ENCODE measurements at regions not wholly inside any gene's neighbourhood (a gene's known extent, or its start where the extent isn't known, plus 50 kb on each side); places are given as distances from the start of the nearest gene placed in this dataset.

DNA sequence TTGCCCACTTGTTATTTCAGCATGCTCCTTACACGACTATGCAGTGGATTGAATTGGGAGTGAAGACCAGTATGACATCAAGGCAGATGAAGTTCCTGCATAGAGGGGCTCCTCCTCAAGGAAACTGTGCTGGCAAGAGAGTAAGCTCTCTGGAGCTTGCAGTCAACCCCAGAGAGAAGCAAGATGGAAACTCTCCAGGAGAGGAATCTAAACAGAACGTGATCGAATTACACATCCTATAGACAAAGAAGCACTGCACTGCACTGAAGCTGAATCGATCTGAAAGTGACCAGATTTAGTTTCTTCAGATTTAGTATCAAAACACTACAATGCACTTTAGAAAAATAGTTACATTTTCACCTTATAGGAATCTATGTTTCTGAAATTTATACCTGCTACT lies 947.7 kb upstream of the TENM4 start:
- TF ChIP-seq, protein P1, sequence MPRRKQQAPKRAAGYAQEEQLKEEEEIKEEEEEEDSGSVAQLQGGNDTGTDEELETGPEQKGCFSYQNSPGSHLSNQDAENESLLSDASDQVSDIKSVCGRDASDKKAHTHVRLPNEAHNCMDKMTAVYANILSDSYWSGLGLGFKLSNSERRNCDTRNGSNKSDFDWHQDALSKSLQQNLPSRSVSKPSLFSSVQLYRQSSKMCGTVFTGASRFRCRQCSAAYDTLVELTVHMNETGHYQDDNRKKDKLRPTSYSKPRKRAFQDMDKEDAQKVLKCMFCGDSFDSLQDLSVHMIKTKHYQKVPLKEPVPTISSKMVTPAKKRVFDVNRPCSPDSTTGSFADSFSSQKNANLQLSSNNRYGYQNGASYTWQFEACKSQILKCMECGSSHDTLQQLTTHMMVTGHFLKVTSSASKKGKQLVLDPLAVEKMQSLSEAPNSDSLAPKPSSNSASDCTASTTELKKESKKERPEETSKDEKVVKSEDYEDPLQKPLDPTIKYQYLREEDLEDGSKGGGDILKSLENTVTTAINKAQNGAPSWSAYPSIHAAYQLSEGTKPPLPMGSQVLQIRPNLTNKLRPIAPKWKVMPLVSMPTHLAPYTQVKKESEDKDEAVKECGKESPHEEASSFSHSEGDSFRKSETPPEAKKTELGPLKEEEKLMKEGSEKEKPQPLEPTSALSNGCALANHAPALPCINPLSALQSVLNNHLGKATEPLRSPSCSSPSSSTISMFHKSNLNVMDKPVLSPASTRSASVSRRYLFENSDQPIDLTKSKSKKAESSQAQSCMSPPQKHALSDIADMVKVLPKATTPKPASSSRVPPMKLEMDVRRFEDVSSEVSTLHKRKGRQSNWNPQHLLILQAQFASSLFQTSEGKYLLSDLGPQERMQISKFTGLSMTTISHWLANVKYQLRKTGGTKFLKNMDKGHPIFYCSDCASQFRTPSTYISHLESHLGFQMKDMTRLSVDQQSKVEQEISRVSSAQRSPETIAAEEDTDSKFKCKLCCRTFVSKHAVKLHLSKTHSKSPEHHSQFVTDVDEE (CRISPR knock-in tag; IDR thresholded peaks at IDR 0.05), result no peak
- TF ChIP-seq, protein P2, sequence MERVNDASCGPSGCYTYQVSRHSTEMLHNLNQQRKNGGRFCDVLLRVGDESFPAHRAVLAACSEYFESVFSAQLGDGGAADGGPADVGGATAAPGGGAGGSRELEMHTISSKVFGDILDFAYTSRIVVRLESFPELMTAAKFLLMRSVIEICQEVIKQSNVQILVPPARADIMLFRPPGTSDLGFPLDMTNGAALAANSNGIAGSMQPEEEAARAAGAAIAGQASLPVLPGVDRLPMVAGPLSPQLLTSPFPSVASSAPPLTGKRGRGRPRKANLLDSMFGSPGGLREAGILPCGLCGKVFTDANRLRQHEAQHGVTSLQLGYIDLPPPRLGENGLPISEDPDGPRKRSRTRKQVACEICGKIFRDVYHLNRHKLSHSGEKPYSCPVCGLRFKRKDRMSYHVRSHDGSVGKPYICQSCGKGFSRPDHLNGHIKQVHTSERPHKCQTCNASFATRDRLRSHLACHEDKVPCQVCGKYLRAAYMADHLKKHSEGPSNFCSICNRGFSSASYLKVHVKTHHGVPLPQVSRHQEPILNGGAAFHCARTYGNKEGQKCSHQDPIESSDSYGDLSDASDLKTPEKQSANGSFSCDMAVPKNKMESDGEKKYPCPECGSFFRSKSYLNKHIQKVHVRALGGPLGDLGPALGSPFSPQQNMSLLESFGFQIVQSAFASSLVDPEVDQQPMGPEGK (CRISPR knock-in tag; IDR thresholded peaks at IDR 0.05; ENCODE audit: borderline replicate concordance), result no peak
- TF ChIP-seq RARB (CRISPR knock-in tag; IDR thresholded peaks at IDR 0.05) (no peak), SNAI2 (CRISPR knock-in tag; IDR thresholded peaks at IDR 0.05) (no peak), ZFP30 (CRISPR knock-in tag; IDR thresholded peaks at IDR 0.05) (no peak)
- ATAC-seq, result no peak

DNA sequence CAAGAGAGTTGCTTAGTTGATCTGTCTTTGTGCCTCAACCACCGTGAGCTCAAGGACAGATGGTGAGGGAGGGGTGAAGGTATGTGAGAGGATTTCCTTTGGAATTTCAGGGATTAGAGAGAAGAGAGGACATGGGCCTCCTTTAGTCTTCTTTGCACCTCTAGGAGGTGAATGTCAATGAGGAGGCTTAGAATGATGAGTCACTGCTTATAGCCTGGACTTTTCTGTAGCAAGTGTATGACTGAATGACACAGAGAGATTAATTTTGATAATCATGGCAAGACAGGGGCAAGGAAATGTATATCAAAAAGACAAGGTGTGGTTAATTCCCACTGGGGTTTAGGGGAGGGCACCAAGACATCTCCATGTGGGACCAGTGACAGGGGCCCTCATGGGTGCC lies 947.3 kb upstream of the TENM4 start:
- TF ChIP-seq ZNF565 (CRISPR knock-in tag; conservative IDR thresholded peaks at IDR 0.05; ENCODE audit: low read depth) (no peak), CSDC2 (CRISPR knock-in tag; IDR thresholded peaks at IDR 0.05) (no peak), ZNF70 (CRISPR knock-in tag; IDR thresholded peaks at IDR 0.05) (no peak), TOX (CRISPR knock-in tag; IDR thresholded peaks at IDR 0.05; ENCODE audit: borderline replicate concordance) (no peak), ZC3H10 (CRISPR knock-in tag; IDR thresholded peaks at IDR 0.05) (no peak)
- TF ChIP-seq, protein P2 (CRISPR knock-in tag; IDR thresholded peaks at IDR 0.05; ENCODE audit: borderline replicate concordance), result no peak
- no peak for ATAC-seq

DNA sequence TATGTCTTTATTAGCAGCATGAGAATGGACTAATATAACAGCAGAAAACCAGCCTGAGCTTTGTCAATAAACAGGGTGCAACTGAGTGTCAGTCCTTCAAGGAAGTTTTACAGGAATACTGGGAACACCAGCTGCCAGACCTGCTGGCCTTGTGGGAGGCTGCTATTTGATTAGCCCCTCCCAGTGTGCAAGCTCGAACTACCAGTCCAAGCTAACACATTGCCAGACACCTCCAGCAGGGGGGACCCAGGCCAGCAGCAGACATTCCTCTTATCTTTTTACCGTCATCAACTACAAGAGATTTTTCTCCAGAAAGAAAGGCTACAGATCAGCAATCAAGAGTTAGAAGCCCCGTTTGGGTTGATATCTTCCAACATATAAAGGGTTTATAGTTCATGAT lies 942.8 kb upstream of the TENM4 start:
- TF ChIP-seq ZFP3 (CRISPR knock-in tag; IDR thresholded peaks at IDR 0.05), result no peak
- no peak for TF ChIP-seq ZFP30 (CRISPR knock-in tag; IDR thresholded peaks at IDR 0.05)
- TF ChIP-seq GLIS3 (CRISPR knock-in tag; IDR thresholded peaks at IDR 0.05), result no peak
- no peak for TF ChIP-seq ESRRG (CRISPR knock-in tag; IDR thresholded peaks at IDR 0.05)
- TF ChIP-seq ZNF8 (CRISPR knock-in tag; IDR thresholded peaks at IDR 0.05), result no peak
- TF ChIP-seq, protein P2 (CRISPR knock-in tag; IDR thresholded peaks at IDR 0.05; ENCODE audit: borderline replicate concordance), result no peak
- no peak for TF ChIP-seq ZNF565 (CRISPR knock-in tag; conservative IDR thresholded peaks at IDR 0.05; ENCODE audit: low read depth)
- TF ChIP-seq ZNF70 (CRISPR knock-in tag; IDR thresholded peaks at IDR 0.05), result no peak
- TF ChIP-seq, protein P3, sequence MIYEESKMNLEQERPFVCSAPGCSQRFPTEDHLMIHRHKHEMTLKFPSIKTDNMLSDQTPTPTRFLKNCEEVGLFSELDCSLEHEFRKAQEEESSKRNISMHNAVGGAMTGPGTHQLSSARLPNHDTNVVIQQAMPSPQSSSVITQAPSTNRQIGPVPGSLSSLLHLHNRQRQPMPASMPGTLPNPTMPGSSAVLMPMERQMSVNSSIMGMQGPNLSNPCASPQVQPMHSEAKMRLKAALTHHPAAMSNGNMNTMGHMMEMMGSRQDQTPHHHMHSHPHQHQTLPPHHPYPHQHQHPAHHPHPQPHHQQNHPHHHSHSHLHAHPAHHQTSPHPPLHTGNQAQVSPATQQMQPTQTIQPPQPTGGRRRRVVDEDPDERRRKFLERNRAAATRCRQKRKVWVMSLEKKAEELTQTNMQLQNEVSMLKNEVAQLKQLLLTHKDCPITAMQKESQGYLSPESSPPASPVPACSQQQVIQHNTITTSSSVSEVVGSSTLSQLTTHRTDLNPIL (CRISPR knock-in tag; IDR thresholded peaks at IDR 0.05; ENCODE audit: low read depth), result no peak
- TF ChIP-seq CSDC2 (CRISPR knock-in tag; IDR thresholded peaks at IDR 0.05), result no peak
- TF ChIP-seq BACH2 (CRISPR knock-in tag; IDR thresholded peaks at IDR 0.05; ENCODE audit: borderline replicate concordance), result no peak
- TF ChIP-seq, protein P1 (CRISPR knock-in tag; IDR thresholded peaks at IDR 0.05), result no peak
- ATAC-seq, result no peak

Measured in SK-N-SH treated with all-trans-retinoic acid at 6 μM for 48 hours (cell line).